Nephron (organoid): ENCODE measurements at regions not wholly inside any gene's neighbourhood (a gene's known extent, or its start where the extent isn't known, plus 50 kb on each side); places are given as distances from the start of the nearest gene placed in this dataset.
"Not testable (repeated sequence)": the region's sequence is repeated elsewhere in the genome, so short reads cannot be mapped to it uniquely, and the experiment has no call there.

Experiments used
- H3K27ac Mint-ChIP-seq, 3 experiments: 2 replicates each; pipeline ENCODE4 v1.8.0; 2020; ENCODE audit warnings: mixed read lengths in 3 of 3, mild to moderate bottlenecking in 2 of 3, moderate library complexity in 1 of 3
- H3K27me3 Mint-ChIP-seq: 2 replicates; pipeline ENCODE4 v1.8.0; 2021; ENCODE audit warnings: low read depth, mild to moderate bottlenecking, moderate library complexity, mixed read lengths
- H3K36me3 Mint-ChIP-seq: 2 replicates; pipeline ENCODE4 v1.8.0; 2020; ENCODE audit warnings: low read depth, mixed read lengths
- H3K4me1 Mint-ChIP-seq: 2 replicates; pipeline ENCODE4 v1.8.0; 2020; ENCODE audit warnings: mixed read lengths
- H3K4me3 Mint-ChIP-seq, 3 experiments: 2 replicates each; pipeline ENCODE4 v1.8.0; 2020; ENCODE audit warnings: mild to moderate bottlenecking in 3 of 3, mixed read lengths in 3 of 3, moderate library complexity in 2 of 3
- H3K9me3 Mint-ChIP-seq: 2 replicates; pipeline ENCODE4 v1.8.0; 2020; ENCODE audit warnings: mixed read lengths
- TF ChIP-seq, protein P1 (sequence below), 3 experiments: fragments of 200-600 bp; sonication (generic); IDR thresholded peaks; one replicate each; pipeline ENCODE4 v1.5.0; 2021; ENCODE audit warnings: antibody characterized with exemption in 3 of 3; ENCODE audit not compliant: unreplicated experiment in 3 of 3

DNA sequence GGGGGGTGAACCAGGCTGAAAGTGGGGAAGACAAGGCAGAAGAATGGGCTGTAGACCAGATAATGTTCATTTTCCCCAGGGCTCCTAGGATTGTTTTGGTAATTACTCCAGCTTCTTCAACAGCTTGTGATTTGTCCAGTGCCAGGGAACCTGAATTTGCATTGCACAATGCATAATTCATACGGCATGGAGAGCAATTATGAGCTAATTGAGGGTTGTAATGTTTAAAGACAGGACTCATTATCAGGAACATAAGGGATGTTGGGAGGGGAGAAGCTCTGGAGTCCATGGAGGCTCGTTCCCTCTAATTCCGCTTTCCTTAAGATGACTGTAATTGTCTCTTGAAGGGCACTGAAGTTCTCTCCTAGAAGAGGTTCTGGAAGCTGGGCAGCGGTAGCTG is 405.0 kb upstream of the ZMIZ1 start:
- Mint-ChIP-seq H3K4me1 (peaks cover 20% of the 10 kb centered on the region), H3K36me3 (no peaks in the 10 kb centered on the region), H3K27ac (no peak overlapping the region), H3K27me3 (no peaks in the 10 kb centered on the region), H3K9me3 (peaks cover 31% of the 10 kb centered on the region), H3K4me3 (no peak overlapping the region)
- TF ChIP-seq, protein P1, sequence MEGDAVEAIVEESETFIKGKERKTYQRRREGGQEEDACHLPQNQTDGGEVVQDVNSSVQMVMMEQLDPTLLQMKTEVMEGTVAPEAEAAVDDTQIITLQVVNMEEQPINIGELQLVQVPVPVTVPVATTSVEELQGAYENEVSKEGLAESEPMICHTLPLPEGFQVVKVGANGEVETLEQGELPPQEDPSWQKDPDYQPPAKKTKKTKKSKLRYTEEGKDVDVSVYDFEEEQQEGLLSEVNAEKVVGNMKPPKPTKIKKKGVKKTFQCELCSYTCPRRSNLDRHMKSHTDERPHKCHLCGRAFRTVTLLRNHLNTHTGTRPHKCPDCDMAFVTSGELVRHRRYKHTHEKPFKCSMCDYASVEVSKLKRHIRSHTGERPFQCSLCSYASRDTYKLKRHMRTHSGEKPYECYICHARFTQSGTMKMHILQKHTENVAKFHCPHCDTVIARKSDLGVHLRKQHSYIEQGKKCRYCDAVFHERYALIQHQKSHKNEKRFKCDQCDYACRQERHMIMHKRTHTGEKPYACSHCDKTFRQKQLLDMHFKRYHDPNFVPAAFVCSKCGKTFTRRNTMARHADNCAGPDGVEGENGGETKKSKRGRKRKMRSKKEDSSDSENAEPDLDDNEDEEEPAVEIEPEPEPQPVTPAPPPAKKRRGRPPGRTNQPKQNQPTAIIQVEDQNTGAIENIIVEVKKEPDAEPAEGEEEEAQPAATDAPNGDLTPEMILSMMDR (IDR thresholded peaks at IDR 0.05; ENCODE audit: unreplicated experiment in 3 of 3), result no peak

- Mint-ChIP-seq H3K4me3 (no peak overlapping the region), H3K4me1 (peaks cover 20% of the 10 kb centered on the region), H3K9me3 (peaks cover 43% of the 10 kb centered on the region), H3K27me3 (no peaks in the 10 kb centered on the region), H3K27ac (peak overlapping the region; percentile 61 to 90 (median 79)), H3K36me3 (no peaks in the 10 kb centered on the region)
- TF ChIP-seq, protein P1 (IDR thresholded peaks at IDR 0.05; ENCODE audit: unreplicated experiment in 3 of 3), result peak; percentile 29 to 46 (median 40)
These were observed 403.7 kb upstream of the ZMIZ1 start for GRCh38 chr10:78664929-78665553.

- Mint-ChIP-seq H3K36me3 (no peaks in the 10 kb centered on the region), H3K4me1 (no peaks in the 10 kb centered on the region)
- TF ChIP-seq, protein P1 (IDR thresholded peaks at IDR 0.05; ENCODE audit: unreplicated experiment in 3 of 3), result no peak
These were observed 395.8 kb upstream of the ZMIZ1 start for GRCh38 chr10:78672918-78673317.

GRCh38 chr10:78681141-78681540 is 387.6 kb upstream of the ZMIZ1 start:
- Mint-ChIP-seq H3K27me3 (peaks cover 17% of the 10 kb centered on the region), H3K4me1 (peaks cover 16% of the 10 kb centered on the region), H3K9me3 (peaks cover 12% of the 10 kb centered on the region)
- not testable (repeated sequence) for H3K27ac Mint-ChIP-seq, H3K4me3 Mint-ChIP-seq, H3K36me3 Mint-ChIP-seq

More at GRCh38 chr10:78672918-78673317, 395.8 kb upstream of the ZMIZ1 start:
- Mint-ChIP-seq H3K27me3 (peaks cover 7% of the 10 kb centered on the region), H3K4me3 (no peak overlapping the region), H3K9me3 (peaks cover 34% of the 10 kb centered on the region), H3K27ac (no peak overlapping the region)

GRCh38 chr10:78681986-78682385 is 386.8 kb upstream of the ZMIZ1 start:
- H3K27ac Mint-ChIP-seq, H3K36me3 Mint-ChIP-seq, H3K4me3 Mint-ChIP-seq: not testable (repeated sequence)
- Mint-ChIP-seq H3K9me3 (peaks cover 12% of the 10 kb centered on the region), H3K4me1 (peaks cover 22% of the 10 kb centered on the region), H3K27me3 (peaks cover 23% of the 10 kb centered on the region)

DNA sequence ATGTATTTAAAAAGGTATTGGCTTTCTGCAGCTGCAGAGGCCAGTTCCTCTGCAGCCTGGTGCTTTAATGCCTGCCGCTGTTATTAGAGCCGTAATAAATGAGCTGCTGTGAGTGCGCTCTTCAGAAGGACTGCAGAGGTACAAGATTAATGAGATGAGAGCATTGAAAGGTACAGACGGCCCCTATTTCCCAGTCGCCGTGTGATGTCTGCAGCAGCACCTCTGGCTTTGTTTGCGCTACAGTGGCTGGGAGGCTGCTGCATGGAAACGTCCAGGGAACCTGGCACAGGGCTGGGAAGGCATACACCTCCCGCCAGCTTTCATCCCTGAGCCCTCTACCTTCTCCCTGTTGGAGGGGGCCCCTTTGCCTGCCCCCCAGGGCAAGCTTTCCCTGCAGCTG is 383.8 kb upstream of the ZMIZ1 start:
- TF ChIP-seq, protein P1 (IDR thresholded peaks at IDR 0.05; ENCODE audit: unreplicated experiment in 3 of 3), result no peak
- Mint-ChIP-seq H3K4me3 (no peak overlapping the region), H3K36me3 (peaks cover 10% of the 10 kb centered on the region), H3K27ac (peak overlapping the region in 1 of 3 experiments; percentile 62), H3K27me3 (peaks cover 23% of the 10 kb centered on the region), H3K9me3 (peaks cover 12% of the 10 kb centered on the region), H3K4me1 (peaks cover 43% of the 10 kb centered on the region)

GRCh38 chr10:78685466-78686103 is 383.2 kb upstream of the ZMIZ1 start:
- TF ChIP-seq, protein P1 (IDR thresholded peaks at IDR 0.05; ENCODE audit: unreplicated experiment in 3 of 3), result no peak
- H3K27ac Mint-ChIP-seq, result peak overlapping the region in 1 of 3 experiments; percentile 38
- H3K27me3 Mint-ChIP-seq, result peaks cover 23% of the 10 kb centered on the region
- H3K36me3 Mint-ChIP-seq, result peaks cover 10% of the 10 kb centered on the region
- H3K9me3 Mint-ChIP-seq, result peaks cover 12% of the 10 kb centered on the region
- H3K4me1 Mint-ChIP-seq, result peaks cover 43% of the 10 kb centered on the region
- no peak overlapping the region for H3K4me3 Mint-ChIP-seq
